HG03575 (cell line): ENCODE measurements at regions not wholly inside any gene's neighbourhood (a gene's known extent, or its start where the extent isn't known, plus 50 kb on each side); places are given as distances from the start of the nearest gene placed in this dataset.
A peak's percentile ranks its signal among the peaks of the same experiment; 100 is the strongest.
"Not testable (repeated sequence)": the region's sequence is repeated elsewhere in the genome, so short reads cannot be mapped to it uniquely, and the experiment has no call there.

ENCODE experiments used
- ATAC-seq: cut with Tn5 transposase; IDR thresholded peaks from one replicate; pipeline ENCODE4 v1.9.1; 2021; ENCODE audit not compliant: unreplicated experiment, insufficient number of reproducible peaks, low FRiP score; ENCODE audit errors: extremely low read depth

DNA sequence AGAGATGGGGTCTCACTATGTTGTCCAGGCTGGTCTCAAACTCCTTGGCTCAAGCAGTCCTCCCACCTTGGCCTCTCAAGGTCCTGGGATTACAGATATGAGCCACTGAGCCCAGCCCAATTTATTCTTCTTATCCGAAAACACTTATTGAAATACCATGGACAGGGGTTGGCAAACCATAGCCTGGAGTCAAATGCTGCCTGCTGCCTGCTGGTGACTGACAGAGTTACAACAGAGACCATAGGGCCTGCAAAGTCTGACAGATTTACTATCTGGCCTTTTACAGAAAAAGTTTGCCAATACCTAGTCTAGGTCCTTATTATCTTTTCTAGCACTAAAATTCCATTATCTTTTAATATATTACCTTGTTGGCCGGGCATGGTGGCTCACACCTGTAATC, 87.1 kb upstream of the ZNF281 start:
- ATAC-seq, result no peak

DNA sequence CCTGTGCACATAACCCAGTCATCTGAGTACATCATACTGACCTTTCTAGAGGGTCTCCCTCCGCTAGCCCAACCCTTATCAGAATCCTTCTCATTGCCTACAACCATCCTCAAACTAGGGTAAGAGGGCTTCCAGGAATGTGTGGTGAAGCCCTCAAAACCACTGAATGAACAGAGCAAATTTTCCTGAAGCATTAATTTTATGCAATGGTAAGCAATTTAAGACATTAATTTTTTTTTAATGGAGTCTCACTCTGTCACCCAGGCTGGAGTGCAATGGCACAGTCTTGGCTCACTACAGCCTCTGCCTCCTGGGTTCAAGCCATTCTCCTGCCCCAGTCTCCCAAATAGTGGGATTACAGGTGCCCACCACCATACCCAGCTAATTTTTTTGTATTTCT, 86.1 kb upstream of the ZNF281 start:
- no peak for ATAC-seq

DNA sequence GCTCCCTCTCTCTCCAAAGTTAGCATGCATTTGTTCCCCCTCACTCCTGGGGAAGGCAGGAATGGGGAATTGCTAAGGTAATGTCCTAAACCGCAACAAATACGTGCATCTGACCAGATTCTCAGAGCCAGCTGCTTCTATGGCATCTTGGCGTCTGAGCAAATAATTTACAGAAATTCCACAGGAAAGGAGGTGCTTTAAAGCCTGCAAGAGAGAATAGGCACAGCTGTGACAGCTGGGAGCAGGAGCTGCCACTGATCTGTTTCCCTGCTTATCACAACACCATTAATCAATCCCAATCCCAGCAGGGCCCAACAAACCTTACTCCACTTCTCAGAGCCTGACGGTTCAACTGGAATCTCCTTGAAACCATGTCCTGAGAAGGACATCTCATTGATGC, 83.5 kb upstream of the ZNF281 start:
- ATAC-seq, result no peak

DNA sequence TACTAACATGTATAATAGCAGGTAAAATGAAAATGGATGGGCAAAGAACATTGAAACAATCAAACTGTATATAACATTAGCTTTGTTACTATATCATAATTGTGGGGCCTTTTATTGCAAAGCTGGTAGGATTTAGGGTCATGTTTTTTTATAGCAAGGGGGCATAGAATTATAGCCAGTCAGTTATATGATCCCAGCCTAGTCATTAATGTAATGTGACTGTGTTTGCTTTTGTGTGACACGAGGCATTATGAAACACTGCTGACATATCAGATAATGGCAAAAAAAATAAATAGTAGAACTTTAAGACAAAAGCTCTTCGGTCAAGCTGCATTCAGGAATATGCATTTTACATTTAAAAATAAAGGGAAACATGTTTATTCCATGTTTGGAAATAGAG, 81.3 kb upstream of the ZNF281 start:
- ATAC-seq, result no peak

DNA sequence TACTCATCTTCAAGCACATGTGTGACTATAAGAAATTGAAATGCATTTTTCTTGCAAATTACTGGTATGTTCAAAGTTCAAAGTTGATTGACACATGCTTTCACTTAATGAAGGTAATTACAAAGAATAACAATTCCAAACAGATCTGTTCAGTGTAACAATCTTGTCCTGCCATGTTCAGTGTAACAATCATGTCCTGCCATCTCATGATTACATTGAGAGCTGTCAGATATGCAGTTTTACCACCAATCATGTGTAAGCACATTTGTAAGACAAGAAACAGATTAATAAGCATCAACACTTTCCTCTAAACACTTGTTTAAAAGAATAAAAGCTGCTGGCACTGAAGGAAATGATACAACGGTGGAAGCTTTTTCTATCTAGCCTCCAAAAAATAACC, 80.3 kb upstream of the ZNF281 start:
- ATAC-seq, result no peak

DNA sequence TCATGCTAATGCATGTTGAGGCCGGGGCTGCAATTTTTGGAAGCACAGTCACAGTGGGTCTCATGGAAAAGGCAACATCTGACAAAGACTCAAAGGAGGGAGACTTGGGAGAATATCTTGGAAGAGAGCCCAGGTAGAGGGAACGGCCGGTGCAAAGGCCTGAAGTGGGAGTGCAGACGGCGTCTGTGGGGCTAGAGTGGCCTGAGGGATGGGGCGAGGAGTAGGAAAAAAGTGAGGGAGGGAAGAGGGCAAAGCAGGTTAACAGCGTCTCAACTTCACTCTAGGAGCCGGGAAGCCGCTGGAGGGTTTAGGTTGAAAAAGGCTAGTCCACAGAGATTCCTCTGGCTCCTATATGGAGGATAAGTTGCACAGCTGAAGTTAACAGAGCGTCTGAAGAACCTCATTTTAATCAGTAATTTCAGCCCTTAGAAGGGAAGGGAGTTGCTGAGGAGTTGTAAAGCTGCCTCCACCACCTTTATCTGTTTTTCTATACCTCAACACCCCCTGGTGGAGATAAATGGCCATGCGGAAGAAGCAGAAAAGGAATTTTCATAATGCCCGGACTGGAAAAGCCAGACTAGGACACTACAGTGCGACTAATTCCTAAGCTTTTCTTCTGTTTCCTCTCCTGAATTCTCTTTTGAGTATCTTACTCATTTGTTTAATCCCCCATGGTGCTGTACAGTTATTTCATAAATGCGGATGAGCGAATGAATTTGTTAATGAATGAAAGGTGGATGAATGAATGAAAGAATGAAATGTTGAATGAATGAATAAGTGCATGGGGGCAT, 78.7 kb upstream of the ZNF281 start:
- no peak for ATAC-seq

DNA sequence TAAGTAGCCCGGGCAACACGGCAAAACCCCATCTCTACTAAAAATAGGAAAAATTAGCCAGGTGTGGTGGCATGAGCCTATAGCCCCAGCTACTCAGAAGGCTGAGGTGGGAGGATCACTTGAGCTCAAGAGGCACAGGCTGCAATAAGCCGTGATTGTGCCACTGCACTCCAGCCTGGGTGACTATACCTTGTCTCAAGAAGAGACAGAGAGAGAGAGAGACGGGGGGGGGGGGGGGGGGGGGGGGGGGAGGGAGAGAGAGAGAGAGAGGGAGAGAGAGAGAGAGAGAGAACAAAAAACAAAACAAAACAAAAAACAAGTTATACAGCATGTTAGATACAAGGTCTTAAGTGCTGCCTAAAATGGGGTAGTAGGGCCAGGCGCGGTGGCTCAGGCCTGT, 77.8 kb upstream of the ZNF281 start:
- ATAC-seq, result no peak

DNA sequence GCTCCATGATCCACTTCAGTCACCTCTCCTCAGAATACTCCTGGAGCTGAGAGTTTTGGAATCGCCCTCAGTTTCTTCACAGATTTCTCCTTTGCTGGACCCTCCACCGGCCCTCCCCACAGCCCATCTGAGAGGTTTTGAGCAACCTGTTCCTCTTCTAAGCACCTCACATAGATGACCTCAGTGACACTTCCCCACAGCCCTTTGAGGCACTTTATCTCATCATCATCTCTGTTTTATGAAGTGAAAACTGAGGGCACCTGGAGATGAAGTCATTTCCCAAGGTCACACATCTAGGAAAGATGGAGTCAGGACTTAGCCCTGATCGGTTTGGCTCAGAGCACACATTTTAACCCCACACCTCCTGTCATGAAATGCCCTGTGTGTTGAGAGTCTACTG, 76.8 kb upstream of the ZNF281 start:
- no peak for ATAC-seq

DNA sequence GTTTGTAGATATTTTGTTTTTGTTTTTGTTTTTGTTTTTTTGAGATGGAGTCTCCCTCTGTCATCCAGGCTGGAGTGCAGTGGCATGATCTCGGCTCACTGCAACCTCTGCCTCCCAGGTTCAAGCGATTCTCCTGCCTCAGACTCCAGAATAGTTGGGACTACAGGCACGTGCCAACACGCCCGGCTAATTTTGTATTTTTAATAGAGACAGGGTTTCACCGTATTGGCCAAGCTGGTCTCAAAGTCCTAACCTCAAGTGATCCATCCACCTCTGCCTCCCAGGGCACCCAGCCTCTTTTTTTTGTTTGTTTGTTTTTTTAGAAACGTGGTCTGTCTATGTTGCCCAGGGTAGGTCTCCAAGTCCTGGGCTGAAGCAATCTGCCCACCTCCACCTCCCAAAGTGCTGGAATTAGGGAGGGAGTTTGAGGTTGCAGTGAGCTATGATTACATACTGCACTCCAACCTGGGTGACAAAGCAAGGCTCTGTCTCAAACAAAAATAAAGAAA, 74.7 kb upstream of the ZNF281 start:
- not testable (repeated sequence) for ATAC-seq

DNA sequence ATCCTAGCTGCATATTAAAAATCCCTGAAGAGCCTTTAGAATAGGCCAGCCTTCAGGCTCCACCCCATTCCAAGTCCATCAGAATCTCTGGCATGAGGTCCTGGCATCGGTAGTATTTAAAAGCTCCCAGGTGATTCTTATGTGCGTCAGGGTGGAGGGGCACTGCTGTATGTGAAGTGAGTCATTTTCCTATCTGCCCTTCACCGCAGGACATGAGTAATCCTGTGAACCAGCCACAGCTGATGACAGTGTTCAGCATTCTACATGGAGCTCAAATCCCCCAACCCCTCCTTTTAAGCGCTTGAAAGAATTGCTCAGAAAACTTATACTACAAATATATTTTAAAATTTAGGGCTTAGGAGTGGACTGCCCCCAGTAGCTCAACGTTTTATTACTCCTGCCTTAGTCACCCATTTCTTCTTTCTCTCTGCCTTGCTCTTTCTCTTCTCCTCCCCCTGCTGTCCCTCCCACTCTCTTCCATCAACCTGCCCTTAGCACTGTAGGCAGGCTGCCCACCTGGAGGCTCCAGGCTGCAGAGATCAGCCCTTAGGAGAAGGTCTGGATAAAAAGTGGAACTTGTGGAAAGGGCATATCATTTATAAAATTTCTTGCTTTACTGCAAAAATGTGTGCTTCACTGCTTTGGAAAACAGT, 73.8 kb upstream of the ZNF281 start:
- peak; percentile 98 for ATAC-seq

DNA sequence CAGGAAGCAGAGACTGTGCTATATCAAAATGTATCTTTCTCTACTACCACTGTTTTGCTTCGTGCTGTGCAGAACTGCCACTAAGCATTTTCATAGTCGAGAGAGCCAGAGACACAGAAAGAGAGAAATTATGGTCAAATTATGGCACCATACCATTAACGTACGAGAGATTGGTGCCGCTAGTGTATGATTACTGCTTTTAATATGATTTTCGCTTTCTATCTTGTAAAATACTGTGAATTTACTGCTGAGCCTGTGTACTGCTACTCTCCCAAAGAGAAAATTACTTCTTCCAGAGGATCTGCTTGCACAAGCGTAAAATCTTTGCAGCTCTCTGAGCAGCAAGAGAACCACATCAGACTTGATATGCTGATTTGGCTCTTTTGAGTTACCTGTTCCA, 71.1 kb upstream of the ZNF281 start:
- ATAC-seq, result no peak

DNA sequence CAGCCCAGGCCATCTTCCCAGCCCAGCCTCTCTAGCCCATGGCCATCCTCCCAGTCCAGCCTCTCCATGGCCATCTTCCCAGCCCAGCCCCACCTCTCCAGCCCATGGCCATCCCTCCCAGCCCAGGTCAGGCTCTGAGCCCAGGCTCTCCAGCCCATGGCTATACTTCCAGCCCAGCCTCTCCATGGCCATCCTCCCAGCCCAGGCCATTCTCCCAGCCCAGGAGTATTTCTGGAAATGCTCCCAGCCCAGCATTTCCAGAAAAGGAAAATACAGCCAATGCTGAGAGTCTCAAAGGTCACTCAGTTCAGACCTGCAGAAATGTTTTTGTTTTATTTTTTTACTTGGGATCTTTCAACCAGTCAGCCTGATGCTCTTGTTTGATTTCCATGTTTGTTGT, 70.0 kb upstream of the ZNF281 start:
- ATAC-seq, result no peak

DNA sequence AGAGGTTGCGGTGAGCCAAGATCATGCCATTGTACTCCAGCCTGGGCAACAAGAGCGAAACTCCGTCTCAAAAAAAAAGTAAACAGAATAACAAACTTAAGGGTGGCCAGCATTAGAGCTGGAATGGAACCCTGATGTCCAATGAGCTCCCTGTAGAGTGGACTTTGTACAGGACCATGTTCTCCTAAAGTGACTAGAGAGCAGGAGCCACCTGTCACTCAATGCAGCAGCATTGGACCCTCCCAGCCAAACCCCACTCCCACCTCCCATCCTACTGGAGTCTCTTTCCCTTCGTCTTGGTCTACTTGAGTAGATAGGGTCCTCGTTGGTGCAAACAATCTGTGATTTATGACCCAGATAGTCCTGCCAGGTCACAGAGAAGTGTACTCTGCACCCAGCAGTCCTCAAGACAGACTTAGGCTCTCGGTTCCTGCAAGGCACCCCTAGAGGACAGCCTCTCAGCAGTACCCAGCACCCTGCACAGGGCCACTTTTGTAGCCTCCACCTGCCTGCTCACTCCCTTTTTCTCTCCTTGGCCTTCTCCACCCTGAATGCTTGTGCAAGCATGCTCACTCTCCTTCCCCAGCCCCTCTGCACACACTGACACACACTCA, 69.2 kb upstream of the ZNF281 start:
- no peak for ATAC-seq

DNA sequence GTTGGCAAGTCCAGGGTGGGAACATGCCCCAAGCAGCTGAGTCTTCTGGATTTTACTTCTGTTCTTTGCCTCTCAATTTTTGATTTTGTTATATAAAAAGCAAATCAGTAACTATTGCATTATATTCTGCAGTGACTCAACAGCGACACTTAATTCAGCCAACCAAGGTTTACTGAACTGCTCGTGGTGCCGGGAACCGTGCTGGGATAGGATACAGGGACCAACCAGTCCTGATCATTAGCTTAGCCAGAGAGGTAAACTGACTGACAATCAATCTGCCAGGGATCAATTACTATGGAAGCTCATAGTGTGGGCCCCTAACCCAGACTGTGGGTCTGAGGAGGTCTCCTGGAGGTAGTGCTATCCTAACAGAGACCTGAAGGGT, 68.4 kb upstream of the ZNF281 start:
- ATAC-seq, result no peak

DNA sequence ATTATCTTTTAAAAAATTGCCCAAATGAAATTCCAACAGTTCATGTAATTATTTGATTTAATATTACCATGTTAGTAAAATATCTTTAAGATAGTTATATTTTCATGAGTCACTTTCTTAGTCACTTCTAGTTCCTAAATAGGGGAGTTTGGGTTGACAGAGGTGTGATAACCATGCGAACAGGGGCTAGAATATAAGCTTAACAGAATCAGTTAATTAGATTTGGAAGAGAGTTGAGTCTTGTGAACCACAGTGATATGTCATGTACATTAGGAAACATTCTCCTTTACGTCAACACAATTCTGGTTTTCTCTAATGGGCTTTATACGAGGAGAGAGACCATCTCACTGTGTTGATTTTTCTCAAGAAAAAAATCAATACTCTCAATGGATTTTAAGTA, 64.8 kb upstream of the ZNF281 start:
- no peak for ATAC-seq

DNA sequence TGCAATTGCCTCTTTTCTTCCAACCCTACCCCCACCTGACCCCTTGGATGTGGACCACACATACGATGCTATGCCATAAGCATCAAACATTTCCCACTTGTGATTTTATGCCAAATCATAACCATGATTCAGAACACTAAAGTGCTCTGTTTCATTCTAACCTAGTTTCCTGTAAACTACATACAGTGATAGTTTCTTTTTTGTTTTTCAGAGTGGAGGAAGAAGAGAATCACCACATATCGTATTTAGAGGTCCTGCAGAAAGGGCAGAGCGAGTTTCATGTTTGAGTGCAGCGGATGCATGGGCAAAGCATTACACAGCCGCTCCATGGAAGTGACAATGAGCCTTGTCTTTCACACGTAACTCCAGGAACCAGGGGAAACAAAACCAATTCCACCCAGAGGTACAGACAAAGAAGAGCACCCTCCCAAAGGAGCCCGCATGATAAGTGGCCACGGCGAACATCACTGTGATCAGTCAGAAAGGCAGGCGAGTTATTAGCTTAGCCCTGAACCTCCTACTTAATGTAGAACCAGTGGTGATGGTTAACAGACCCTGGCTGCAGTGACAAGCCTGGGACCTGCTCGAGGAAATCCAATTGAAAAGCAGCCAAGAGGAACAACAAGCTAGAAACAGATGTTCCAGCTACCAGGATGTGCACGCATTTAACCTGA, 64.0 kb upstream of the ZNF281 start:
- peak; percentile 77 for ATAC-seq

DNA sequence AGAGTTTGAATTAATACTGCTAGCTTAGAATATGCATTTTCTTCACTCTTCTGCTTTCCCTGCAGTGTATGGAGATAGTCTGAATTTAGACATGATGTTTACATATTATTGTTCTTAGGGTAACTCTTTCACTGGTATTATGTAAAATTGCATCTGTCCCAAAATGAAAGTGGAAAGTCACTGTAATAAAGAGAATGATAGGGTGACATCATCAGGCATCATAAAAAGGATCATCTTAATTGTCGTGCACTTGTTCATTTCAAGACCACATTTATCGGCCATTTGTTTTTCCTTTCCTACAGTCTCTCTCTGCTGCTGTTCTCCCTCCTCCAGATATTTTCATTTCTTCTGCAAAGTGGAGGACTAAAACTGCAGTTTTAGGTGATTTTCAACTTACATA, 61.9 kb upstream of the ZNF281 start:
- ATAC-seq, result no peak

DNA sequence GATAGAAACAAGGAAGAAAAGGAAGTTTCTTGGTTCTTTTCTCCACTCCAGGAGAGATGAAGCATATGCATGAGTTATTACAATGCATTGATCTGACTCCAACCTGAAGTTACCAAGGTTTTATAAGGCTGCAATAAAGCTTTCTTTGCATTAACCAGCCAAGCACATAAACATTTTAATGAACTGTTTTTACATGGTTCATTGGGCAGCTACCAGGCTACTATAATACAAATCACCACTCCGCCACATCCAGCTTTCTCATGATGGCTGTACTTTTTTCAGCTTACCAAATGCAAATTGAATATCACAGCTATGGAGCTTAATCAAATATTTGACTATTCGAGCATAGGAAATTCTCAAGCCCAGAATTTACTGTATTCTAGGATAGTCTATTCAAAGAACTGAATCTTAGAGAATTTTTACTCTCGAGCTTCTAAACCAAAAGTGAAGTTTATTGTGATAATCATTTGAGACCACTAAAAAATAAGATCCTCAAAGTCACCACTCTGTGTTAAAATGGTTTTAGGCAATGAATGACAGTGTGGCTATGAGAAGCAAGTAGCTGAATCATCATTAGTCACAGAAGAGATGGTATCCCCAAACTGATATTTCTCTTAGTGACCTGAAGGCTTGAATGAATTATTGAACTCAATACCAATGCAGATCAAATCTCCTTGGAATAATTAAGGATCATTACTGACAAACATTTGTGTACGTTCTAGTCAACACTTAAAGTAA, 58.6 kb upstream of the ZNF281 start:
- ATAC-seq, result no peak

DNA sequence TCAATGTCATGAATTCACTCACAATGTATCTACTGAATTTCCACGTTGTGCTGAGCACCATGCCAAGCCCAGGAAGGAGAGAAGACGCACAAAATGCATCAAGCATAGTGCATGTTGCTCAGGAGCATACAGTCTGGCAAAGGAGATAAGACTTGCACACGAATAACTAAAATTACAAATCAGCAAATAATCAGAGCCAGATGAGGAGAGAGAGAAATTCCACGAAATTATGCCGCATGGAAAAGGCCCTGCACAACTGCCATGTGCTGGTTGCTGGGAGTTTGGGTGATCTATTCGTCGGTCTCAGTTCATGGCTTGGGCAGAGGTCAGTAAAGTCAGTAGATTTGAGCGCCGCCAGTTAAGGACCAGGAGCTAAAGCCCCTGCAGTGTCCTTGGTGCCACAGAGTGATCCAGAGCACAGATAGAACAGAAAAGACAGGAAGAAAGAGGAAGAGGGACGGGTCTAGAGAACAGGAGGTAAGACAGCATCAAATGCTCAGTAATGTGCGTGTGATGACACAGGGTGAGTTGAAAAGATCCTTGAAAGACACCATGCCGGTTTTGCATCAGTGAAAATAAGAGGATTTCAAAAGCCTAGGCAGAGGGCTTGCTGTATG, 55.1 kb upstream of the ZNF281 start:
- ATAC-seq, result no peak
